Stimulated activated naive CD4-positive, alpha-beta T cell treated with Interleukin-2 at 50 U/mL for 16 hours (primary cell): ENCODE measurements at regions not wholly inside any gene's neighbourhood (a gene's known extent, or its start where the extent isn't known, plus 50 kb on each side); places are given as distances from the start of the nearest gene placed in this dataset.
A peak's percentile ranks its signal among the peaks of the same experiment; 100 is the strongest.

Experiments
- DNase-seq: peaks from one replicate; lab custom pipeline; 2025; lab: John Stamatoyannopoulos, UW

GRCh38 chr9:84393266-84393950 lies 52.9 kb upstream of the SLC28A3 start:
- no peak for DNase-seq

- no peak for DNase-seq
These were observed 53.5 kb upstream of the SLC28A3 start for GRCh38 chr9:84394036-84394435.

GRCh38 chr9:84397151-84397728 lies 56.7 kb upstream of the SLC28A3 start:
- DNase-seq: peak; percentile 38

- no peak for DNase-seq
These were observed 57.3 kb upstream of the SLC28A3 start for GRCh38 chr9:84397822-84398221.

GRCh38 chr9:84402517-84402916 lies 62.0 kb upstream of the SLC28A3 start:
- no peak for DNase-seq

GRCh38 chr9:84403288-84403687 lies 62.7 kb upstream of the SLC28A3 start:
- DNase-seq: no peak

GRCh38 chr9:84404095-84404686 lies 63.6 kb upstream of the SLC28A3 start:
- no peak for DNase-seq

GRCh38 chr9:84405667-84406066 lies 65.1 kb upstream of the SLC28A3 start:
- no peak for DNase-seq

GRCh38 chr9:84408416-84408815 lies 67.9 kb upstream of the SLC28A3 start:
- DNase-seq: no peak

- DNase-seq: no peak
These were observed 71.2 kb upstream of the SLC28A3 start for GRCh38 chr9:84411683-84412267.

GRCh38 chr9:84412654-84413053 lies 72.1 kb upstream of the SLC28A3 start:
- DNase-seq: no peak

- no peak for DNase-seq
These were observed 72.7 kb upstream of the SLC28A3 start for GRCh38 chr9:84413301-84413700.

- DNase-seq: no peak
These were observed 78.6 kb upstream of the SLC28A3 start for GRCh38 chr9:84419031-84419602.

GRCh38 chr9:84424931-84425330 lies 84.4 kb upstream of the SLC28A3 start:
- no peak for DNase-seq

- no peak for DNase-seq
These were observed 92.2 kb upstream of the SLC28A3 start for GRCh38 chr9:84432746-84433145.

- no peak for DNase-seq
These were observed 95.3 kb upstream of the SLC28A3 start for GRCh38 chr9:84435902-84436301.

GRCh38 chr9:84436386-84437109 lies 96.0 kb upstream of the SLC28A3 start:
- DNase-seq: no peak

GRCh38 chr9:84438391-84438790 lies 97.8 kb upstream of the SLC28A3 start:
- DNase-seq: no peak

- no peak for DNase-seq
These were observed 98.7 kb upstream of the SLC28A3 start for GRCh38 chr9:84439250-84439649.

- no peak for DNase-seq
These were observed 102.2 kb upstream of the SLC28A3 start for GRCh38 chr9:84442712-84443111.

GRCh38 chr9:84445737-84446136 lies 105.2 kb upstream of the SLC28A3 start:
- DNase-seq: no peak

GRCh38 chr9:84447305-84447704 lies 106.7 kb upstream of the SLC28A3 start:
- no peak for DNase-seq
